Bone marrow (tissue), 2 donors: ENCODE measurements at regions not wholly inside any gene's neighbourhood (a gene's known extent, or its start where the extent isn't known, plus 50 kb on each side); places are given as distances from the start of the nearest gene placed in this dataset.

Experiments
- DNase-seq, 2 donors: peaks; one replicate each; lab custom pipeline; 2025; lab: John Stamatoyannopoulos, UW

- no peak for DNase-seq
Observed at GRCh38 chr6:137434640-137435039, 59.6 kb downstream of the OLIG3 start.

- no peak for DNase-seq
Observed at GRCh38 chr6:137432054-137432611, 62.1 kb downstream of the OLIG3 start.

GRCh38 chr6:137430954-137431353 is 63.2 kb downstream of the OLIG3 start:
- no peak for DNase-seq

- no peak for DNase-seq
Observed at GRCh38 chr6:137427656-137428290, 66.4 kb downstream of the OLIG3 start.

- DNase-seq: no peak
Observed at GRCh38 chr6:137426007-137426689, 68.0 kb downstream of the OLIG3 start.

GRCh38 chr6:137424251-137424650 is 69.9 kb downstream of the OLIG3 start:
- no peak for DNase-seq

- no peak for DNase-seq
Observed at GRCh38 chr6:137423451-137424168, 70.6 kb downstream of the OLIG3 start.

- DNase-seq: no peak
Observed at GRCh38 chr6:137417396-137417795, 76.8 kb downstream of the OLIG3 start.

GRCh38 chr6:137416376-137417109 is 77.7 kb downstream of the OLIG3 start:
- DNase-seq: no peak

- no peak for DNase-seq
Observed at GRCh38 chr6:137415834-137416190, 78.4 kb downstream of the OLIG3 start.

GRCh38 chr6:137415127-137415833 is 78.9 kb downstream of the OLIG3 start:
- peak; percentile 43 to 78 for DNase-seq

- no peak for DNase-seq
Observed at GRCh38 chr6:137414599-137414998, 79.6 kb downstream of the OLIG3 start.

GRCh38 chr6:137413482-137413881 is 80.7 kb downstream of the OLIG3 start:
- DNase-seq: no peak

GRCh38 chr6:137412562-137412961 is 81.6 kb downstream of the OLIG3 start:
- no peak for DNase-seq

- DNase-seq: no peak
Observed at GRCh38 chr6:137409266-137409777, 84.9 kb downstream of the OLIG3 start.

GRCh38 chr6:137407816-137408215 is 86.4 kb downstream of the OLIG3 start:
- no peak for DNase-seq

GRCh38 chr6:137405806-137406205 is 88.4 kb downstream of the OLIG3 start:
- DNase-seq: no peak

GRCh38 chr6:137403855-137404254 is 90.3 kb downstream of the OLIG3 start:
- DNase-seq: no peak

GRCh38 chr6:137403443-137403842 is 90.8 kb downstream of the OLIG3 start:
- no peak for DNase-seq

- DNase-seq: no peak
Observed at GRCh38 chr6:137402143-137402680, 92.0 kb downstream of the OLIG3 start.

- DNase-seq: no peak
Observed at GRCh38 chr6:137401088-137401487, 93.1 kb downstream of the OLIG3 start.
